SK-N-SH (cell line): ENCODE measurements at regions not wholly inside any gene's neighbourhood (a gene's known extent, or its start where the extent isn't known, plus 50 kb on each side); places are given as distances from the start of the nearest gene placed in this dataset.

ENCODE experiments used
- CTCF ChIA-PET: fragments of 300-600, 350-600 bp; formaldehyde crosslinking; extraction: SDS; loops from one replicate; lab custom pipeline; 2021; lab: Yijun Ruan, JAX
- POLR2A ChIA-PET: fragments of 350-600 bp; sonication (Branson Sonifier 250); formaldehyde crosslinking; extraction: SDS; loops from one replicate; lab custom pipeline; 2020; ENCODE audit warnings: antibody characterized with exemption, inconsistent platforms; lab: Yijun Ruan, JAX
- DNase-seq: peaks from one replicate; pipeline ENCODE4 v3.0.0; 2012
- H2AFZ ChIP-seq: fragments of 200-600 bp; sonication (generic); 2 replicates; pipeline ENCODE4 v1.8.1; 2016; ENCODE audit warnings: antibody characterized with exemption, mild to moderate bottlenecking, low read depth
- H3F3A ChIP-seq: fragments of 200-600 bp; sonication (generic); replicated peaks from 2 replicates; pipeline ENCODE3; 2016; ENCODE audit warnings: antibody characterized with exemption, mild to moderate bottlenecking; ENCODE audit not compliant: insufficient read depth
- H3K27ac ChIP-seq, 2 experiments: fragments of 200-500 bp in 1 of 2; fragments of 200-600 bp in 1 of 2; sonication (Bioruptor generic) in 1 of 2; sonication (generic), shearing (Covaris generic) in 1 of 2; 2 replicates each; pipeline versions ENCODE4 v1.5.1 to v1.6.1; 2014 to 2016; ENCODE audit warnings: low read depth in 2 of 2, inconsistent platforms in 1 of 2, low read length in 1 of 2, mild to moderate bottlenecking in 1 of 2, mixed read lengths in 1 of 2
- H3K27me3 ChIP-seq: fragments of 200-600 bp; sonication (generic), shearing (Covaris generic); 2 replicates; pipeline ENCODE4 v1.6.1; 2016; ENCODE audit warnings: mixed run types; ENCODE audit not compliant: insufficient read depth
- H3K36me3 ChIP-seq, 2 experiments: fragments of 200-500 bp in 1 of 2; fragments of 200-600 bp in 1 of 2; sonication (Bioruptor generic) in 1 of 2; sonication (generic) in 1 of 2; replicated peaks in 1 of 2; 2 replicates each; pipeline versions ENCODE3 to v1.5.1; 2014 to 2016; ENCODE audit warnings: low read length in 1 of 2, mild to moderate bottlenecking in 1 of 2; ENCODE audit not compliant: insufficient read depth in 2 of 2, control insufficient read depth in 1 of 2
- H3K4me1 ChIP-seq, 2 experiments: fragments of 200-500 bp in 1 of 2; fragments of 200-600 bp in 1 of 2; sonication (Bioruptor generic) in 1 of 2; sonication (generic), shearing (Covaris generic) in 1 of 2; 2 replicates each; pipeline versions ENCODE4 v1.5.1 to v1.6.1; 2014 to 2016; ENCODE audit warnings: low read depth in 1 of 2, low read length in 1 of 2, mixed run types in 1 of 2; ENCODE audit not compliant: insufficient read depth in 2 of 2, control insufficient read depth in 1 of 2
- H3K4me2 ChIP-seq: fragments of 200-600 bp; sonication (generic), shearing (Covaris generic); 2 replicates; pipeline ENCODE4 v1.6.1; 2017; ENCODE audit warnings: mixed run types
- H3K4me3 ChIP-seq, 2 experiments: fragments of 200-500 bp in 1 of 2; fragments of 200-600 bp in 1 of 2; sonication (Bioruptor generic) in 1 of 2; sonication (generic), shearing (Covaris generic) in 1 of 2; 2 replicates each; pipeline versions ENCODE4 v1.5.1 to v1.8.1; 2014 to 2016; ENCODE audit warnings: low read depth in 2 of 2, inconsistent platforms in 1 of 2, low read length in 1 of 2, mild to moderate bottlenecking in 1 of 2, mixed read lengths in 1 of 2, moderate library complexity in 1 of 2
- H3K79me2 ChIP-seq: fragments of 200-600 bp; sonication (generic); 2 replicates; pipeline ENCODE4 v1.8.1; 2017; ENCODE audit warnings: mild to moderate bottlenecking; ENCODE audit not compliant: insufficient read depth
- H3K9ac ChIP-seq: fragments of 200-600 bp; sonication (generic); 2 replicates; pipeline ENCODE4 v1.6.1; 2017; ENCODE audit warnings: mixed run types
- H3K9me2 ChIP-seq: fragments of 200-600 bp; sonication (generic); 2 replicates; pipeline ENCODE4 v1.6.1; 2017; ENCODE audit warnings: mixed run types
- H3K9me3 ChIP-seq: fragments of 200-600 bp; sonication (generic); 2 replicates; pipeline ENCODE4 v1.6.1; 2017; ENCODE audit warnings: mixed run types, mild to moderate bottlenecking, moderate library complexity
- H4K20me1 ChIP-seq: fragments of 200-600 bp; sonication (generic); 2 replicates; pipeline ENCODE4 v1.6.1; 2017; ENCODE audit warnings: mild to moderate bottlenecking, mixed run types; ENCODE audit not compliant: insufficient read depth
- CHD2 ChIP-seq: fragments of 150-350 bp; IDR thresholded peaks from 2 replicates; pipeline ENCODE4 v1.6.1; 2018; ENCODE audit warnings: low read length; ENCODE audit not compliant: partially characterized antibody
- ELF1 ChIP-seq: IDR thresholded peaks from 2 replicates; pipeline ENCODE4 v1.4.0; 2012
- FOSL2 ChIP-seq: IDR thresholded peaks from 2 replicates; pipeline ENCODE4 v1.4.0; 2012; ENCODE audit warnings: low read depth, mild to moderate bottlenecking, moderate library complexity, borderline replicate concordance
- FOXJ3 ChIP-seq: sonication (generic); formaldehyde crosslinking; IDR thresholded peaks from 2 replicates; pipeline ENCODE4 v1.5.1; 2020; ENCODE audit warnings: mild to moderate bottlenecking, missing genetic modification reagents
- GABPA ChIP-seq: IDR thresholded peaks from 2 replicates; pipeline ENCODE4 v1.4.0; 2012; ENCODE audit warnings: low read depth, mild to moderate bottlenecking
- GATA2 ChIP-seq: sonication (generic); formaldehyde crosslinking; IDR thresholded peaks from 2 replicates; pipeline ENCODE4 v1.5.0; 2020; ENCODE audit warnings: mild to moderate bottlenecking, missing genetic modification reagents
- IRF3 ChIP-seq: fragments of 150-350 bp; IDR thresholded peaks from 2 replicates; pipeline ENCODE4 v1.6.1; 2016; ENCODE audit warnings: mild to moderate bottlenecking, low read depth, low read length
- JUND ChIP-seq: IDR thresholded peaks from 2 replicates; pipeline ENCODE4 v1.4.0; 2012
- MAX ChIP-seq: IDR thresholded peaks from 2 replicates; pipeline ENCODE4 v1.4.0; 2012; ENCODE audit warnings: low read depth
- MXI1 ChIP-seq: IDR thresholded peaks from 2 replicates; pipeline ENCODE4 v1.6.1; 2012; ENCODE audit warnings: mild to moderate bottlenecking, low read depth, low read length, improper control_type of control experiment
- NFIC ChIP-seq: IDR thresholded peaks from 2 replicates; pipeline ENCODE4 v1.4.0; 2012; ENCODE audit warnings: borderline replicate concordance
- NRF1 ChIP-seq: IDR thresholded peaks from 2 replicates; pipeline ENCODE4 v1.6.1; 2012; ENCODE audit warnings: low read depth, mild to moderate bottlenecking, low read length
- RAD21 ChIP-seq: IDR thresholded peaks from 2 replicates; pipeline ENCODE4 v1.6.1; 2012; ENCODE audit warnings: mild to moderate bottlenecking, low read length
- RCOR1 ChIP-seq: fragments of 150-350 bp; IDR thresholded peaks from 2 replicates; pipeline ENCODE4 v1.6.1; 2017; ENCODE audit warnings: antibody characterized with exemption, low read length
- REST ChIP-seq: IDR thresholded peaks from 2 replicates; pipeline ENCODE4 v1.6.1; 2012; ENCODE audit warnings: mild to moderate bottlenecking, low read depth, low read length, moderate library complexity
- SMC3 ChIP-seq: IDR thresholded peaks from 2 replicates; pipeline ENCODE4 v1.6.1; 2012; ENCODE audit warnings: low read depth, low read length, improper control_type of control experiment
- TAF1 ChIP-seq: IDR thresholded peaks from 2 replicates; pipeline ENCODE4 v1.6.1; 2012; ENCODE audit warnings: low read depth, mild to moderate bottlenecking, low read length, moderate library complexity, borderline replicate concordance
- ZBTB33 ChIP-seq: IDR thresholded peaks from 2 replicates; pipeline ENCODE4 v1.4.0; 2012; ENCODE audit warnings: low read depth, borderline replicate concordance
- WGBS: methylation state at CpG from one replicate; pipeline ENCODE4 v1.1.6; 2017; ENCODE audit warnings: low lambda C conversion rate; 5-methylcytosine and 5-hydroxymethylcytosine counted together

- peaks cover 5 to 23% of the 10 kb centered on the region in 2 experiments; a peak in 2 of 4 replicates for H3K4me1 ChIP-seq
- H3K4me2 ChIP-seq, result no peak overlapping the region
- no peaks in the 10 kb centered on the region for H3F3A ChIP-seq
- TF ChIP-seq FOSL2, result no peak
- TF ChIP-seq MAX, result no peak
- TF ChIP-seq ZBTB33, result no peak
- TF ChIP-seq NFIC, result no peak
- no peak for TF ChIP-seq GATA2 (CRISPR knock-in tag)
- TF ChIP-seq NRF1, result no peak
- no peak for TF ChIP-seq IRF3
- TF ChIP-seq CHD2, result no peak
- TF ChIP-seq MXI1, result no peak
- no peak for TF ChIP-seq GABPA
- TF ChIP-seq FOXJ3 (CRISPR knock-in tag), result no peak
- TF ChIP-seq TAF1, result no peak
- no peak for TF ChIP-seq REST
- TF ChIP-seq SMC3, result no peak
- TF ChIP-seq RCOR1, result no peak
- no peak for TF ChIP-seq JUND
- no peak for TF ChIP-seq ELF1
- no peak for TF ChIP-seq RAD21
- no peaks in the 10 kb centered on the region for H3K9me2 ChIP-seq
- no peak overlapping the region for H3K9ac ChIP-seq
- no peaks in the 10 kb centered on the region for H3K36me3 ChIP-seq
- no peak overlapping the region for H2AFZ ChIP-seq
- H3K9me3 ChIP-seq, result no peaks in the 10 kb centered on the region
- no peaks in the 10 kb centered on the region for H3K27me3 ChIP-seq
- CTCF ChIA-PET, result interaction anchor here (0.6 to 2.2 kb wide), 7 partner anchors 88 to 624 kb away, joined by 3 to 9 read pairs (median 5); no protein-coding TSS in a partner anchor
- POLR2A ChIA-PET, result no interaction called here
- no peak overlapping the region for H3K4me3 ChIP-seq
- H3K27ac ChIP-seq, result no peak overlapping the region
- 42% methylated on average over 15 of the region's 19 CpGs for WGBS
- H4K20me1 ChIP-seq, result no peaks in the 10 kb centered on the region
- H3K79me2 ChIP-seq, result no peaks in the 10 kb centered on the region
- no peak for DNase-seq
These were observed 79.4 kb upstream of the FRMD1 start for GRCh38 chr6:168158213-168158979.
